HEK293 (cell line): ENCODE measurements at regions not wholly inside any gene's neighbourhood (a gene's known extent, or its start where the extent isn't known, plus 50 kb on each side); places are given as distances from the start of the nearest gene placed in this dataset.

Experiments
- CTCF ChIP-seq: fragments of 450-650 bp; formaldehyde crosslinking; IDR thresholded peaks from 2 replicates; pipeline ENCODE4 v1.5.1; 2016; ENCODE audit warnings: missing biosample characterization, missing genetic modification characterization
- ELK4 ChIP-seq: IDR thresholded peaks from 2 replicates; pipeline ENCODE4 v1.6.1; 2011; ENCODE audit warnings: mild to moderate bottlenecking, low read depth, low read length, borderline replicate concordance
- KLF10 ChIP-seq: fragments of 450-650 bp; IDR thresholded peaks from 2 replicates; pipeline ENCODE4 v1.5.1; 2018; ENCODE audit warnings: missing biosample characterization, mild to moderate bottlenecking, missing genetic modification characterization
- MEIS1 ChIP-seq: sonication (generic); formaldehyde crosslinking; IDR thresholded peaks from 2 replicates; pipeline ENCODE4 v1.8.1; 2022; ENCODE audit warnings: missing genetic modification reagents, mild to moderate bottlenecking, borderline replicate concordance
- PRDM10 ChIP-seq: fragments of 450-650 bp; formaldehyde crosslinking; IDR thresholded peaks from 2 replicates; pipeline ENCODE4 v1.5.1; 2016; ENCODE audit warnings: missing biosample characterization, missing genetic modification characterization
- SETDB1 ChIP-seq: IDR thresholded peaks from one replicate; pipeline ENCODE4 v1.6.1; 2017; ENCODE audit warnings: mild to moderate bottlenecking, low read length, moderate library complexity, mixed read lengths; ENCODE audit not compliant: insufficient read length
- TSHZ1 ChIP-seq: fragments of 450-650 bp; formaldehyde crosslinking; IDR thresholded peaks from 2 replicates; pipeline ENCODE4 v1.5.1; 2016; ENCODE audit warnings: missing biosample characterization, missing genetic modification characterization, borderline replicate concordance
- ZBTB49 ChIP-seq: fragments of 450-650 bp; formaldehyde crosslinking; IDR thresholded peaks from 2 replicates; pipeline ENCODE4 v1.5.1; 2016; ENCODE audit warnings: missing biosample characterization, missing genetic modification characterization, low read depth
- ZNF274 ChIP-seq, 2 experiments: fragments of 200-500 bp in 1 of 2; fragments of 450-650 bp in 1 of 2; sonication (Bioruptor generic) in 1 of 2; formaldehyde crosslinking in 1 of 2; IDR thresholded peaks; 2 replicates each; pipeline versions ENCODE4 v1.5.1 to v1.6.1; 2014 to 2016; ENCODE audit warnings: borderline replicate concordance in 1 of 2, inconsistent platforms in 1 of 2, low read length in 1 of 2, missing biosample characterization in 1 of 2, missing genetic modification characterization in 1 of 2
- ZNF335 ChIP-seq: fragments of 450-650 bp; formaldehyde crosslinking; conservative IDR thresholded peaks from 2 replicates; pipeline ENCODE4 v1.5.1; 2016; ENCODE audit warnings: missing biosample characterization, missing genetic modification characterization
- ZNF555 ChIP-seq: fragments of 450-650 bp; formaldehyde crosslinking; conservative IDR thresholded peaks from 2 replicates; pipeline ENCODE4 v1.5.1; 2017; ENCODE audit warnings: missing biosample characterization, mild to moderate bottlenecking, missing genetic modification characterization, inconsistent platforms
- ZNF791 ChIP-seq: fragments of 450-650 bp; formaldehyde crosslinking; IDR thresholded peaks from 2 replicates; pipeline ENCODE4 v1.5.1; 2016; ENCODE audit warnings: missing biosample characterization, missing genetic modification characterization
- ZSCAN5A ChIP-seq: fragments of 450-650 bp; formaldehyde crosslinking; IDR thresholded peaks from 2 replicates; pipeline ENCODE4 v1.5.1; 2016; ENCODE audit warnings: missing biosample characterization, missing genetic modification characterization

GRCh38 chr1:68979891-68980290 is 483.0 kb upstream of the DEPDC1 start:
- TF ChIP-seq CTCF (no peak), ZBTB49 (tag by site-specific recombination) (no peak), SETDB1 (no peak), KLF10 (tag by site-specific recombination) (no peak), PRDM10 (tag by site-specific recombination) (no peak), ZNF791 (no peak), ELK4 (no peak), ZNF274 (IDR thresholded peaks at IDR 0.05; ENCODE audit: low read length) (no peak), ZNF274 (tag by site-specific recombination; IDR thresholded peaks at IDR 0.05; ENCODE audit: borderline replicate concordance) (no peak), MEIS1 (CRISPR knock-in tag) (no peak), TSHZ1 (tag by site-specific recombination) (no peak), ZNF335 (tag by site-specific recombination) (no peak), ZNF555 (tag by site-specific recombination) (no peak), ZSCAN5A (tag by site-specific recombination) (no peak)
